Keratinocyte (primary cell): ENCODE measurements at regions not wholly inside any gene's neighbourhood (a gene's known extent, or its start where the extent isn't known, plus 50 kb on each side); places are given as distances from the start of the nearest gene placed in this dataset.

Source experiments
- DNase-seq: peaks from one replicate; pipeline ENCODE4 v3.0.0-alpha.2; 2011; ENCODE audit warnings: low read depth, missing footprints, low spot score
- FAIRE-seq: peaks from 2 replicates; lab custom pipeline; 2011; peaks lifted over from hg19 to GRCh38; lab: Jason Lieb, UNC
- H2AFZ ChIP-seq: 2 replicates; pipeline ENCODE4 v1.6.0; 2012; ENCODE audit warnings: low read length, control low read depth, inconsistent platforms; ENCODE audit not compliant: control insufficient read depth
- H3K27ac ChIP-seq: 2 replicates; pipeline ENCODE4 v1.5.1; 2011; ENCODE audit warnings: low read length; ENCODE audit not compliant: control insufficient read depth, insufficient read depth
- H3K27me3 ChIP-seq: 3 replicates; pipeline ENCODE4 v1.6.0; 2011; ENCODE audit warnings: low read length; ENCODE audit not compliant: control insufficient read depth, insufficient read depth; ENCODE audit errors: extremely low read depth
- H3K36me3 ChIP-seq, 2 experiments: 2 replicates in 1 of 2; 3 replicates in 1 of 2; pipeline ENCODE4 v1.5.1; 2011; ENCODE audit warnings: low read length in 2 of 2, mild to moderate bottlenecking in 1 of 2; ENCODE audit not compliant: control insufficient read depth in 2 of 2, insufficient read depth in 2 of 2; ENCODE audit errors: extremely low read depth in 1 of 2
- H3K4me1 ChIP-seq: 3 replicates; pipeline ENCODE4 v1.5.1; 2011; ENCODE audit warnings: low read length; ENCODE audit not compliant: control insufficient read depth, insufficient read depth; ENCODE audit errors: extremely low read depth
- H3K4me2 ChIP-seq: 3 replicates; pipeline ENCODE4 v1.6.0; 2011; ENCODE audit warnings: low read depth, low read length; ENCODE audit not compliant: control insufficient read depth, insufficient read depth; ENCODE audit errors: extremely low read depth
- H3K4me3 ChIP-seq, 3 experiments: fragments of 200-600 bp in 1 of 3; sonication (generic) in 1 of 3; 2 replicates in 2 of 3; 3 replicates in 1 of 3; pipeline ENCODE4 v1.5.1; 2011 to 2016; ENCODE audit warnings: low read length in 3 of 3, mild to moderate bottlenecking in 3 of 3, control low read depth in 2 of 3, inconsistent platforms in 1 of 3, low read depth in 1 of 3, mixed read lengths in 1 of 3, mixed run types in 1 of 3, moderate library complexity in 1 of 3; ENCODE audit not compliant: control insufficient read depth in 2 of 3, insufficient read depth in 2 of 3; ENCODE audit errors: extremely low read depth in 1 of 3
- H3K79me2 ChIP-seq: 2 replicates; pipeline ENCODE4 v1.6.0; 2012; ENCODE audit warnings: low read length; ENCODE audit not compliant: control insufficient read depth, insufficient read depth
- H3K9ac ChIP-seq: 3 replicates; pipeline ENCODE4 v1.6.0; 2011; ENCODE audit warnings: low read length; ENCODE audit not compliant: control insufficient read depth, insufficient read depth; ENCODE audit errors: extremely low read depth
- H3K9me1 ChIP-seq: 3 replicates; pipeline ENCODE4 v1.6.0; 2011; ENCODE audit warnings: low read length; ENCODE audit not compliant: control insufficient read depth, insufficient read depth; ENCODE audit errors: extremely low read depth
- H3K9me3 ChIP-seq: 2 replicates; pipeline ENCODE4 v1.5.1; 2012; ENCODE audit warnings: low read depth, low read length; ENCODE audit not compliant: control insufficient read depth
- H4K20me1 ChIP-seq: 3 replicates; pipeline ENCODE4 v1.6.0; 2011; ENCODE audit warnings: low read length; ENCODE audit not compliant: control insufficient read depth, insufficient read depth; ENCODE audit errors: extremely low read depth
- EZH2 ChIP-seq: IDR thresholded peaks from one replicate; pipeline ENCODE4 v1.6.1; 2012; ENCODE audit warnings: inconsistent platforms, mild to moderate bottlenecking, low read length, moderate library complexity
- dilution Hi-C: fragments of 300-500 bp; cut with MboI; formaldehyde crosslinking; loops from one replicate; pipeline ENCODE4 v1.7.0; 2020; ENCODE audit warnings: low sequenced_read_pairs; ENCODE audit not compliant: extremely low pct_ligation_motif_present
- TF ChIP-seq, protein P1 (sequence below), 3 experiments: IDR thresholded peaks in 1 of 3; conservative IDR thresholded peaks in 1 of 3; optimal IDR thresholded peaks in 1 of 3; 2 replicates in 2 of 3; 3 replicates in 1 of 3; pipeline versions ENCODE3 to v1.5.1; 2011; ENCODE audit warnings: low read length in 3 of 3, mild to moderate bottlenecking in 3 of 3, moderate library complexity in 2 of 3, control low read depth in 1 of 3, inconsistent platforms in 1 of 3; ENCODE audit not compliant: insufficient read depth in 2 of 3; ENCODE audit errors: extremely low read depth in 1 of 3

DNA sequence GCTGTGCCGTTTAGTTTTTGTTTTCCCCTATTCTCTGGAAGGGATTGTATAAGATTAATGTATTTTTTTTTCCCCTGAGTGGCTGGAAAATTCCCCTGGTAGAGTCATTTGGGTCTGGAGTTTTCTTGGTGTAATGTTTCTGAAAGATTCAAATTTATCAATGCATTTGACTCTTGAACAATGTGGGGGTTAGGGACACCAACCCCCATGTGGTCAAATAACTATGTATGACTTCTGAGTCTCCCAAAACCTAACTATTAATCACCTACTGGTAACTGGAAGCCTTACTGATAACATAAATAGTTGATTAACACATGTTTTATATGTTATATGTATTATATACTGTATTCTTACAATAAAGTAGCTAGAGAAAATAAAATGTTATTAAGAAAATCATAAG lies 220.1 kb upstream of the PDE3A start:
- no peak overlapping the region for H2AFZ ChIP-seq

DNA sequence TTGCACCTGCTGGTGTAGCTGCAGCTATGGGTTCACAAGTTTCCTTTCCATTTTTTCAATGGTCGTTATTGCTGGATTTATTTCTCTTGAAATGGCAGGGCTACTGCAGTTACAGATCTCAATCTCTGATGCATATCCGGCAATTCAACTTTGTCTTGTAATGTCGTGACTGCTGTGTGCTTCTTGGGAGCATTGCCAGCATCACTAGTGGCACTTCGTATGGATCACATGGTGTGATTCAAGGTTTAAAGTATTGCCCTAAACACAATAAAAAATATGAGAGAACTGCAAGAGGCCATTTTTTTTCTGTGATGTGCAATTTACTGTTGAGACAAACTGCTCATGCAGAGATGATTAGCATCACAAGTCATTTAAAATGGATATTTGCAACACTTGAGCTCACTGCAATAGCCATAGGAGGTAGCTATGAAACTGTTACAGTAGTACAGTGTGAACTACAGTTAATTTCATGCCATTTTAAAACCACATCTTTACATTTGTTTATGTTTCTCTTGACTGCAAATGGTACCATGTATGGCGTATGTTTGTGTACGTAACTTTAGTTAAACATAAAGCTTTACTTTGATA lies 217.4 kb upstream of the PDE3A start:
- Histone ChIP-seq H4K20me1 (no peaks in the 10 kb centered on the region), H3K79me2 (no peaks in the 10 kb centered on the region), H3K4me2 (no peak overlapping the region), H2AFZ (no peak overlapping the region), H3K4me1 (no peaks in the 10 kb centered on the region), H3K9me3 (no peaks in the 10 kb centered on the region), H3K27ac (no peak overlapping the region), H3K27me3 (no peaks in the 10 kb centered on the region), H3K4me3 (no peak overlapping the region), H3K36me3 (no peaks in the 10 kb centered on the region), H3K9ac (no peak overlapping the region), H3K9me1 (no peaks in the 10 kb centered on the region)
- no peak for DNase-seq
- dilution Hi-C loops, result no loop called here
- FAIRE-seq, result no peak
- TF ChIP-seq EZH2, result no peak
- TF ChIP-seq, protein P1, sequence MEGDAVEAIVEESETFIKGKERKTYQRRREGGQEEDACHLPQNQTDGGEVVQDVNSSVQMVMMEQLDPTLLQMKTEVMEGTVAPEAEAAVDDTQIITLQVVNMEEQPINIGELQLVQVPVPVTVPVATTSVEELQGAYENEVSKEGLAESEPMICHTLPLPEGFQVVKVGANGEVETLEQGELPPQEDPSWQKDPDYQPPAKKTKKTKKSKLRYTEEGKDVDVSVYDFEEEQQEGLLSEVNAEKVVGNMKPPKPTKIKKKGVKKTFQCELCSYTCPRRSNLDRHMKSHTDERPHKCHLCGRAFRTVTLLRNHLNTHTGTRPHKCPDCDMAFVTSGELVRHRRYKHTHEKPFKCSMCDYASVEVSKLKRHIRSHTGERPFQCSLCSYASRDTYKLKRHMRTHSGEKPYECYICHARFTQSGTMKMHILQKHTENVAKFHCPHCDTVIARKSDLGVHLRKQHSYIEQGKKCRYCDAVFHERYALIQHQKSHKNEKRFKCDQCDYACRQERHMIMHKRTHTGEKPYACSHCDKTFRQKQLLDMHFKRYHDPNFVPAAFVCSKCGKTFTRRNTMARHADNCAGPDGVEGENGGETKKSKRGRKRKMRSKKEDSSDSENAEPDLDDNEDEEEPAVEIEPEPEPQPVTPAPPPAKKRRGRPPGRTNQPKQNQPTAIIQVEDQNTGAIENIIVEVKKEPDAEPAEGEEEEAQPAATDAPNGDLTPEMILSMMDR (optimal IDR thresholded peaks at IDR 0.05 in 1 of 3, IDR thresholded peaks at IDR 0.05 in 1 of 3, conservative IDR thresholded peaks at IDR 0.05 in 1 of 3; ENCODE audit: extremely low read depth in 1 of 3, insufficient read depth in 2 of 3, low read length in 3 of 3), result no peak

More for the DNA sequence above, 220.1 kb upstream of the PDE3A start:
- H3K9me3 ChIP-seq, result no peaks in the 10 kb centered on the region
- no peak overlapping the region for H3K27ac ChIP-seq
- H3K4me2 ChIP-seq, result no peak overlapping the region
- H3K4me1 ChIP-seq, result no peaks in the 10 kb centered on the region
- no peak for TF ChIP-seq EZH2
- TF ChIP-seq, protein P1 (optimal IDR thresholded peaks at IDR 0.05 in 1 of 3, IDR thresholded peaks at IDR 0.05 in 1 of 3, conservative IDR thresholded peaks at IDR 0.05 in 1 of 3; ENCODE audit: extremely low read depth in 1 of 3, insufficient read depth in 2 of 3, low read length in 3 of 3), result no peak
- no peaks in the 10 kb centered on the region for H3K27me3 ChIP-seq
- H3K79me2 ChIP-seq, result no peaks in the 10 kb centered on the region
- DNase-seq (no peak), FAIRE-seq (no peak)
- dilution Hi-C loops, result no loop called here
- no peak overlapping the region for H3K4me3 ChIP-seq
- no peaks in the 10 kb centered on the region for H4K20me1 ChIP-seq
- no peaks in the 10 kb centered on the region for H3K36me3 ChIP-seq
- no peaks in the 10 kb centered on the region for H3K9me1 ChIP-seq
- no peak overlapping the region for H3K9ac ChIP-seq
